ENCODE measurements at regions not wholly inside any gene's neighbourhood (a gene's known extent, or its start where the extent isn't known, plus 50 kb on each side); places are given as distances from the start of the nearest gene placed in this dataset.

DNA sequence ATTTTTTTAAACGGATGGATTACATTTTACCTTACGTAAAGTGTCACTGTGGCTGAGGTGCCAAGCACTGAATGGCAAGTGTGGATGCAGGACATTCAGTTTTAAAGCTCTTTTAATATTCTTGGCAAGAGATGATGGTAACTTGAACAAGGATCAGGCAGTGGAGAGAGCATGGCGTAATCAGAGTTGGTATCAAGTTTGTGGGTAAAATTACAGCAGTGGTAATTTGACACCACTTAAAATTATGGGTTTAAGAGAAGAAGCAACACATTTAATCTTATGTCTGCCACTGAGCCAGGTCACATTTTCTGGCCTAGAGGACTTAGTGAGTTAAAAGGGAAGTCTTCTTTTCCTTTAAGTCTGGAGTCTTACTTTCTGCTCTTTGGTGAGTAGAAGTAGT is 100.5 kb downstream of the NAA11 start:
- TF ChIP-seq, protein P1, sequence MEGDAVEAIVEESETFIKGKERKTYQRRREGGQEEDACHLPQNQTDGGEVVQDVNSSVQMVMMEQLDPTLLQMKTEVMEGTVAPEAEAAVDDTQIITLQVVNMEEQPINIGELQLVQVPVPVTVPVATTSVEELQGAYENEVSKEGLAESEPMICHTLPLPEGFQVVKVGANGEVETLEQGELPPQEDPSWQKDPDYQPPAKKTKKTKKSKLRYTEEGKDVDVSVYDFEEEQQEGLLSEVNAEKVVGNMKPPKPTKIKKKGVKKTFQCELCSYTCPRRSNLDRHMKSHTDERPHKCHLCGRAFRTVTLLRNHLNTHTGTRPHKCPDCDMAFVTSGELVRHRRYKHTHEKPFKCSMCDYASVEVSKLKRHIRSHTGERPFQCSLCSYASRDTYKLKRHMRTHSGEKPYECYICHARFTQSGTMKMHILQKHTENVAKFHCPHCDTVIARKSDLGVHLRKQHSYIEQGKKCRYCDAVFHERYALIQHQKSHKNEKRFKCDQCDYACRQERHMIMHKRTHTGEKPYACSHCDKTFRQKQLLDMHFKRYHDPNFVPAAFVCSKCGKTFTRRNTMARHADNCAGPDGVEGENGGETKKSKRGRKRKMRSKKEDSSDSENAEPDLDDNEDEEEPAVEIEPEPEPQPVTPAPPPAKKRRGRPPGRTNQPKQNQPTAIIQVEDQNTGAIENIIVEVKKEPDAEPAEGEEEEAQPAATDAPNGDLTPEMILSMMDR (IDR thresholded peaks at IDR 0.05) = no peak
- TF ChIP-seq POLR2AphosphoS5 (IDR thresholded peaks at IDR 0.05; ENCODE audit: low read depth, low read length) = no peak
- no peak for TF ChIP-seq TCF7L2 (IDR thresholded peaks at IDR 0.05; ENCODE audit: low read depth, low read length)
- TF ChIP-seq, protein P2, sequence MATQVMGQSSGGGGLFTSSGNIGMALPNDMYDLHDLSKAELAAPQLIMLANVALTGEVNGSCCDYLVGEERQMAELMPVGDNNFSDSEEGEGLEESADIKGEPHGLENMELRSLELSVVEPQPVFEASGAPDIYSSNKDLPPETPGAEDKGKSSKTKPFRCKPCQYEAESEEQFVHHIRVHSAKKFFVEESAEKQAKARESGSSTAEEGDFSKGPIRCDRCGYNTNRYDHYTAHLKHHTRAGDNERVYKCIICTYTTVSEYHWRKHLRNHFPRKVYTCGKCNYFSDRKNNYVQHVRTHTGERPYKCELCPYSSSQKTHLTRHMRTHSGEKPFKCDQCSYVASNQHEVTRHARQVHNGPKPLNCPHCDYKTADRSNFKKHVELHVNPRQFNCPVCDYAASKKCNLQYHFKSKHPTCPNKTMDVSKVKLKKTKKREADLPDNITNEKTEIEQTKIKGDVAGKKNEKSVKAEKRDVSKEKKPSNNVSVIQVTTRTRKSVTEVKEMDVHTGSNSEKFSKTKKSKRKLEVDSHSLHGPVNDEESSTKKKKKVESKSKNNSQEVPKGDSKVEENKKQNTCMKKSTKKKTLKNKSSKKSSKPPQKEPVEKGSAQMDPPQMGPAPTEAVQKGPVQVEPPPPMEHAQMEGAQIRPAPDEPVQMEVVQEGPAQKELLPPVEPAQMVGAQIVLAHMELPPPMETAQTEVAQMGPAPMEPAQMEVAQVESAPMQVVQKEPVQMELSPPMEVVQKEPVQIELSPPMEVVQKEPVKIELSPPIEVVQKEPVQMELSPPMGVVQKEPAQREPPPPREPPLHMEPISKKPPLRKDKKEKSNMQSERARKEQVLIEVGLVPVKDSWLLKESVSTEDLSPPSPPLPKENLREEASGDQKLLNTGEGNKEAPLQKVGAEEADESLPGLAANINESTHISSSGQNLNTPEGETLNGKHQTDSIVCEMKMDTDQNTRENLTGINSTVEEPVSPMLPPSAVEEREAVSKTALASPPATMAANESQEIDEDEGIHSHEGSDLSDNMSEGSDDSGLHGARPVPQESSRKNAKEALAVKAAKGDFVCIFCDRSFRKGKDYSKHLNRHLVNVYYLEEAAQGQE (IDR thresholded peaks at IDR 0.05; ENCODE audit: insufficient read depth in 1 of 2, low read depth in 2 of 2, low read length in 1 of 2) = no peak
- TF ChIP-seq SIN3A (IDR thresholded peaks at IDR 0.05; ENCODE audit: borderline replicate concordance, insufficient read depth, low read depth, low read length) = no peak

Measured in Panc1 (cell line).